ENCODE measurements at regions not wholly inside any gene's neighbourhood (a gene's known extent, or its start where the extent isn't known, plus 50 kb on each side); places are given as distances from the start of the nearest gene placed in this dataset.
"Not testable (repeated sequence)": the region's sequence is repeated elsewhere in the genome, so short reads cannot be mapped to it uniquely, and the experiment has no call there.

DNA sequence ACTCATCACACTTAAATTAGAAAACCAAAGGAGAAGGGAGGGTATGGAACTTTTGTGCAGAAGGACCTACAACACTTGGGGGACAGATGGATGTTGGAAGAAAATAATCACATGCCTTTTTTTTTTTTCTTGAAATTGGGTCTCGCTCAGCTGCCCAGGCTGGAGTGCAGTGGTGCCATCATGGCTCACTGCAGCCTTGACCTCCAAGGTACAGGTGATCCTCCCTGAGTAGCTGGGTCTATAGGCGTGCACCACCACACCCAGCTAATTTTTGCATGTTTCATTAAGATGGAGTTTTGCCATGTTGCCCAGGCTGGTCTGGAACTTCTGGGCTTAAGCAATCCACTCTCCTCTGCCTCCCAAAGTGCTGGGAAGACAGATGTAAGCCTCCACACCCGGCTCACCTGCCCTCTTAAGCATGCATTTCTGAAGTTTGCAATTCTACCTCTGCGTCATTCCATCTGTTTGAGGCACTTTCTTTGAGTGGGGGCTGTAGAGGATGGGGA, 370.8 kb upstream of the JARID2 start:
- no peak for DNase-seq

- DNase-seq: no peak
Measured at GRCh38 chr6:14875481-14876063, 370.3 kb upstream of the JARID2 start.

DNA sequence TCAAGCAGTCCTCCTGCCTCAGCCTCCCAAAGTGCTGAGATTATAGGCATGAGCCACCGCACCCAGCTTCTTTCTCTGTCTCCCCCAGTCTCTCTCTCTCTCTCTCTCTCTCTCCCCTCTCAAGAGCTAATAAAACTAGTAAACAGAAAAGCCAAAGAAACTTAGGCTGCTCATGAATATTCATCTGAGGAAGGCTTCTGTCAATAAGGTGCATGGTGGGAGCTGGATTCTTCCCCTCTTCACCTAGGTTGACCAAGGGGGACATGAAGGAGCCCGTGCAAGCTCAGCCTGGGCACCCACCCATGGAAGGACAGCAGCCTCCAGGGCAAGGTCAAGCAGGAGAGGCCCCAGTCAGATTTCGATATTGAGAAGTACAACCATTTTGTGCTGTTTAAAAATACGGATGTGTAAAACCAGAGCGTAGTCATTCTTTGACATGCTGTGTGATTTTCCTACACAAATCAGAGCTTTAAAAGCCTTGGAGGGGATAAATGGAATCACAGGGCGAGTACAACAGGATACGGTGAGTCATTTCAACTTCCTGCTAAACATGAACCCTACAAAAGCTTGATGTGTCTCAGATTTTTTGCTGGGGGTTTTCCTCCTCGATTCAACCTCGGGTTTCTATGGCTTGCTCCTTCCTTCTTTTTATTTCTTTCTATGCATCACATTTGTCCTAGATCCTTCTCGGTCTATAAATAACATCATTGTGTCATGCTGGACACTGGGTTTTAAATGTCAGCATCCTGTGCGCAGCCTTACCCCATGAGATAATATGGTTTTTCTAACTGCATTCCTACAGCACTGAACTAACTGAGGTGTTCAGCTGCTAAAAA, 368.9 kb upstream of the JARID2 start:
- DNase-seq: peak; percentile 25 to 43

DNA sequence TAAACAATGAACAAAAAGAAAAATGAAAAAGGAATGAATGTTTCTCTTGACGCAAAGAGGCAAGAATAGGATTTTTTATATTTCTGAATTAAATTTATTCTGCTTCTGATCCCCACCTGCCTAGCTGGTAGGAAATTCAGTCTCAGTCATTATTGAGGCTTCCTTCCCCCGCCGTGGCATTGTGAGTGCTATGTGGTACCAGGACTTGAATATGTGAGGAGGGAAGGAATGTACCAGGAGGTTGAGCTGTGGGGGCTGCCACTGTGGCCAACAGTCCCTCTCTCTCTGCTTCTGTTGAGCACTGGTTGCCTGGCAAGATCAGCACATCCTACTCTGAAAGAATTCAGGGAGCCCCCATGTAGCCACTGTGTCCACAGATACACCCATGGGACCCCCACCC, 368.1 kb upstream of the JARID2 start:
- DNase-seq: no peak

GRCh38 chr6:14880052-14880451, 365.8 kb upstream of the JARID2 start:
- no peak for DNase-seq

GRCh38 chr6:14880677-14881076, 365.2 kb upstream of the JARID2 start:
- DNase-seq: no peak

GRCh38 chr6:14881398-14881797, 364.5 kb upstream of the JARID2 start:
- no peak for DNase-seq

- DNase-seq: no peak
Measured at GRCh38 chr6:14882394-14883026, 363.4 kb upstream of the JARID2 start.

DNA sequence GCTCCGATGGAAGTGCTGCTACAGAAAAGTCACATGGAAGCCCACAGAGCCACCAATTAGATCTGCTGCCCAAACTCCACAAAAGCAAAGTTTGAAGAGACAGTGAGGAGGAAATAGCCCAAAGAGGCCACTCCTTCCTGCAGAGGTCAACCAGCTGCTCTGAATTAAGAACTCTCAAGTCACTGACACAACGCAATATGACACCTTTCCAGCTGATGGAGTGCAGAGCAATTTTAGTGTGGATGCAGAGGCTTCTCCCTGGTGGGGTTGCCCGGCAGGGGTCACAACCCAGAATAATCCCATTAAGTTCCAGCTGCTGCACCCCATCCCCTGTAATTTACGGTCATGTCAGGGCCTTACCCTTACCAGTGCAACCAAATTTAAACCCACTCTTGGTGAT, 361.9 kb upstream of the JARID2 start:
- DNase-seq: no peak

GRCh38 chr6:14885498-14885897, 360.4 kb upstream of the JARID2 start:
- no peak for DNase-seq

- DNase-seq: no peak
Measured at GRCh38 chr6:14887181-14887580, 358.7 kb upstream of the JARID2 start.

DNA sequence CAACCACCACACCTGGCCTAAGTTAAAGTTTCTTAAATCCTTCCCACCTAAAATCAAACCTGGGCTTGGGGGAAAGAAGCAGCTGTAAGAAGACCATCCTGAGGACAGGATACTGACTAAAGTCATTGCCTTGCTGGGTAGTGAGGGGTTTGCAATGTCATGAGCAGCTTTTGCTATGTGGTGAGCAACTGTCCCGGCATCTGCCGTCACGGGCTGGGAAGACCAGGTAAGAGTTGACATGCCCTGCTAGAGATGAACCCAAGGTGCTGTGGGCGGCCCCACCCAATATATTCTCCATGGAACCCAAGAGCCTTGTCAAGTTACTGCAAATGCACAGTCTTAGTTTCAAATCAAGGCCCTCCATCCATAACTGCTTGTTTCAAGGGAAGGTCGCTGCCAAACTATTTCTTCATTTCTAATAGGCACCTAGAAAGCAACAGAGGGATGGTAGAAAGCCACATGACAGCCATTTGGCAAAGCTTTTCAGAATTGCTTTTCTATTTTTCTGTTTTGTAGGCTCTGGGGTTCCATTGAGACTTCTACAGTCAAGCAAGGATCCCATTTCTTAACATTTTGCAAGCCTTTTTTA, 357.8 kb upstream of the JARID2 start:
- no peak for DNase-seq

GRCh38 chr6:14888575-14889000, 357.3 kb upstream of the JARID2 start:
- DNase-seq: no peak

- DNase-seq: no peak
Measured at GRCh38 chr6:14889188-14889587, 356.7 kb upstream of the JARID2 start.

DNA sequence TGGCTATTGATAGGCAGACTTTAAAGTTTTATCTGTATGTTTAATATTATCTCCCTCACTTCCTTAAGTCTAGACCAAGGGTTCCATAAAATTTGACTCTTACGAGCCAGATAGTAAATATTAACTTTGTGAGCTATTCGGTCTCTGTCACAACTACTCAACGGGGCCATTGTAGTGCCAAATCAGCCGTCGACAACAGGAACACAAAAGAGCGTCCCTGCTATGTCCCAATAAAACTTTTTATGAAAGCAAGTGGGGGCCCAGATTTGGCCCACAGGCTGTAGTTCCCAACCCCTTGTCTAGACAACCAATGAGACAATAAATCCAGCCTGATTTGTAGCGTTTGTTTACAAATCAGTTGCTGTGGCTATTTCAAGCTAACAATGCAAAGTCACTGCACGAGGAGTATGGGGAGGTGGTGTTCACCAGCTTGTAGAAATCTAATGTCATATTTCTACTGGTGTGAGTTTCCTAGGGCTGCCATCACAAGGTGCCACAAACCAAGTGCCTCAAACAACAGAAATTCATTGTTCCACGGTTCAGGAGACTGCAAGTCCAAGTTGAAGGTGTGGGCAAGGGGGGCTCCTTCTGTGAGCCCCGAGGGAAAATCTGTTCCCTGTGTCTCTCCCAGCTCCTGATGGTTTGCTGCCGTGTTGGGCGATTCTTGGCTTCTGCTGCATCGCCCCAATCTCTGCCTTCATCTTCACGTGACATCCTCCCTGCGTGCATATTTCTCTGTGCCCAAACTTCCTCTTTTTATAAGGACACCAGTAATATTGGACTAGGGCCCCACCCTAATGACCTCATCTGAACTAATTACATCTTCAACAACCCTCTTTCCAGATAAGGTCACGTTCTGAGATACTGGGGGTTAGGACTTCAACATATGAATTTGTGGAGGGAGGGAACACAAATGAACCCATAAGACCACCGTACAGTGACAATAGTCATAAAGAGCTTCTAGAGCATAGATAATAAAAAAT, 356.0 kb upstream of the JARID2 start:
- DNase-seq: no peak

- not testable (repeated sequence) for DNase-seq
Measured at GRCh38 chr6:14891820-14892375, 354.0 kb upstream of the JARID2 start.

DNA sequence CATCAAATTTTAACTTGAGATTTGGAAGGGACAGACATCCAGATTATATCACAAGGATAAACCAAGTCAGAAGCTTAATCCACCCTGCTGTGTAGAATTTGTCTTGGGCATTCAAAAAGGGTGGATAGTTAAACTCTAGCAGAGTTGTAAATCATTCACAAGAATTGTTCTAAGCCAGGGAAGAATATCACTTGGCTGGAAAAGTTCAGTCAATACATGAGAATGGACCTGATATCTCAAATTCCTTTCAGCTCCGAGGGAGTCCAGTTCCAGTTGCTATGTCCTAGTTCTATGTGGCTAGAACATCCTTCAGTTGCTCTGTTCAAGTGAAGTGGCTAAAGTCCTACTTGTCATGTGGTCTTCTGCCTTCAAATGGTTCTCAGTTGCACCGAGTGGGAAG, 351.8 kb upstream of the JARID2 start:
- DNase-seq: no peak

DNA sequence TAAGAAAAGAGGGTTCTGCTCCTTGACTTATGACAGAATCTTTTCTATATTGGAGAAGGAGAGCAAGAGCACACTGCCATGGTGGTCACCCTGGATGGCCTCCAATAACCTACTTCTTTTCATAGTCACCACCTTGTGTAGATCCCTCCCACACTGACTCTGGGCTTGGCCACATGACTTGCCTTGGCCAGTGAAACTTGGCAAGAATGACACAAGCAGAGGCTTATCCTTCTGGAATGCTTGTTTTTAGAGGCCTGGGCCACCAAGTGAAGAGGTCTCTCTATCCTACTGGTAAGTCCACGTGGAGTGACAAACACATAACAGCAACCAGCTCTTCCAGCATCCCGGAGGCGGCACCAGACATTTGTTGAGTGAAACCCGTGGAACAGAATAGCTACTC, 349.4 kb upstream of the JARID2 start:
- DNase-seq: no peak

- DNase-seq: no peak
Measured at GRCh38 chr6:14897831-14898230, 348.0 kb upstream of the JARID2 start.

- DNase-seq: not testable (repeated sequence)
Measured at GRCh38 chr6:14899441-14899840, 346.4 kb upstream of the JARID2 start.

DNA sequence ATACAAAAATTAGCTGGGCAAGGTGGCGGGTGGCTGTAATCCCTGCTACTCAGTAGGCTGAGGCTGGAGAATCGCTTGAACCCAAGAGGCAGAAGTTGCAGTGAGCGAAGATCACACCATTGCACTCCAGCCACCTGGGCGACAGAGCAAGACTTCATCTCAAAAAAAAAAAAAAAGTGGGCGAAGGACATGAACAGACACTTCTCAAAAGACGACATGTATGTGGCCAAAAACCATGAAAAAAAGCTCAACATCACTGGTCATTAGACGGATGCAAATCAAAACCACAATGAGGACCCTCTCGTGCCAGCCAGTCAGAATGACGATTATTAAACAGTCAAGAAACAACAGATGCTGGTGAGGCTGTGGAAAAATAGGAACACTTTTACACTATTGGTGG, 344.9 kb upstream of the JARID2 start:
- DNase-seq: no peak

Data from activated CD4-positive, alpha-beta T cell treated with anti-CD3 and anti-CD28 coated beads for 4 hours (primary cell).